ENCODE measurements at regions not wholly inside any gene's neighbourhood (a gene's known extent, or its start where the extent isn't known, plus 50 kb on each side); places are given as distances from the start of the nearest gene placed in this dataset.

DNA sequence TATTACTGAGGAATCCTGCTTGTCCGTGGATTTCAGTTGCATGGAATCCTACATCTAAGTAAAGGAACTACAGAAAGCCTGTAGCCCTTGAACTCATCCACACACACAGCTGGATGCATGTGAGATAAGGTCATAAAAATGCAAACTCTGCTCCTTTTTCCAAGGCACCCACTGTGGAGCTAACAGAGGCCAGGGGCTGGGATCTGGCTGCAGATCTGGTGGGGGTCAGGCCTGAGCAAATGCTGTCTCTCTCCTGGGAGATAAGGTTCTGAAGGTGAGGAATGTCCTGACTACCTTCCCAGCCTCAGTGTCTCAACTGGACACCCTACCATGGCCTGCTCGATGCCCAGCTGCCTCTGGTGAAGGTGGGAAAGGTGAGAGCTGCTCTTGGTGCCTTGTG is 321.5 kb downstream of the LRFN2 start:
- H3K27ac ChIP-seq (ENCODE audit: low read length) = no peak overlapping the region
- ATAC-seq = no peak
- H3K9me3 ChIP-seq (ENCODE audit: control insufficient read depth, low read length) = no peaks in the 10 kb centered on the region
- WGBS = 52% methylated on average over 2 of the region's 2 CpGs
- no peak for DNase-seq
- H3K4me3 ChIP-seq (ENCODE audit: low read length) = no peak overlapping the region
- H3K4me1 ChIP-seq (ENCODE audit: control insufficient read depth, insufficient read depth, low read length) = no peaks in the 10 kb centered on the region
- intact Hi-C loops (cut with DNase I) = no loop called here
- no peaks in the 10 kb centered on the region for H3K27me3 ChIP-seq (ENCODE audit: control insufficient read depth, insufficient read depth)

DNA sequence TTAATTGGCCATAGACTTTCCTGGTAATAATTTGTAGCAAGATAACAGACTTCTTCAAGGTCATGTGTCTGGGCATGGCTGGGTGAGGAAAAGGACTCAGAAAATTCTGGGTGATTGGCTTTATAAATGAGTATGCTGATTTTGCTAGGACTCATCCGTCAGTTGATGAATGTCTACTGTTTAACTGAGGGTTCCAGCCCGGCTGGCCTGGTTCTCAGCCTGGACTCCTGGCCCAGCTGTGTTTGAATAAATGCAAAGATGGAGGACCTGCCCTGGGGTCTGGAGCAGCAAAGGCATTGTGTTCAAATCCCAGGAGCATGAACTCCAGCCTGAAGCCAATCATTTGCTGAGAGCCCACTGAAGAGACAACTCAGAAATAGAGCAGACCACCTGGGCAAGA is 323.2 kb downstream of the LRFN2 start:
- ATAC-seq (no peak), DNase-seq (no peak)
- Histone ChIP-seq H3K4me1 (ENCODE audit: control insufficient read depth, insufficient read depth, low read length) (no peaks in the 10 kb centered on the region), H3K27me3 (ENCODE audit: control insufficient read depth, insufficient read depth) (no peaks in the 10 kb centered on the region), H3K4me3 (ENCODE audit: low read length) (no peak overlapping the region), H3K9me3 (ENCODE audit: control insufficient read depth, low read length) (no peaks in the 10 kb centered on the region), H3K27ac (ENCODE audit: low read length) (no peak overlapping the region)
- intact Hi-C loops (cut with DNase I) = no loop called here
- 39% methylated on average over 2 of the region's 2 CpGs for WGBS

DNA sequence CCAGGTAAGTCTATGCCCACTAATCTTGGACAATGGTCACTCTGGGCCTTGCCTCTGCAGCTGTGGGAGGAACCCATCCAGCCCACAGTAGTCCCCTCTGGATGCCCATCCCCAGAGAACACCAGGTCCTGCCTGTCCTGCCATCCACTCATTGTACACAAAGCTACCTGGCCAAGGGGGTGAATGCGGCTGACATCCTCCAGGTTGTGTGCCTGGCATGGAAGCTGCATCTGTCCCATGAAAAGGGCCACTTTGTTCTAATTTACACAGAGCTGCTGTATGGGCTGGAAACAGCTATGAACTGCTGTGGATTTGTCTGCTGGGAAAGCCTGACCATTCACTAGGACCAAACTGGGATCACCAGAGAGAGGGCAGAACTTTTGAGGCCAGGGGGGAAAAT is 324.8 kb downstream of the LRFN2 start:
- Histone ChIP-seq H3K4me1 (ENCODE audit: control insufficient read depth, insufficient read depth, low read length) (no peaks in the 10 kb centered on the region), H3K9me3 (ENCODE audit: control insufficient read depth, low read length) (no peaks in the 10 kb centered on the region), H3K4me3 (ENCODE audit: low read length) (no peak overlapping the region), H3K27ac (ENCODE audit: low read length) (no peak overlapping the region), H3K27me3 (ENCODE audit: control insufficient read depth, insufficient read depth) (no peaks in the 10 kb centered on the region)
- WGBS = 100% methylated on average over 1 of the region's 1 CpG
- ATAC-seq (no peak), DNase-seq (no peak)
- intact Hi-C loops (cut with DNase I) = no loop called here

DNA sequence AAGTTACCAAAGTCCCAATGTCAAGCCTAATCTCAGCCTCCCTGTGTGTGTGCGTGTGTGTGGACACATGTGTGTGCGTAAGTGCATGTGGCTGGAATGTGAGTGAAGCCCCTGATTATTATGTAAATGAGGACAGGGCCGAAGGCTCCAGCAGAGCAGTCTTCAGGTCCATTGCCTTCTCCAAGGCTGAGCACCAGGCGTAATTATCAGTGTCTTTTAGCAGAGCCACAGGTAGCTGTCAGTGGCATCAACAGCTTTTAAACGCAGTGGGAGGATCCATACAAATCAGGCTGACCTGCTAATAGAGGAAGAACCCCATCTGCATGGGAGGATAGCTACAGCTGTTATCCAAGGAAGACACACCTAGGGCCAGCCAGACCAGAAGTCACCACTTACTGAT is 324.3 kb upstream of the MOCS1 start:
- intact Hi-C loops (cut with DNase I) = no loop called here
- ATAC-seq = no peak
- 53% methylated on average over 5 of the region's 5 CpGs for WGBS

DNA sequence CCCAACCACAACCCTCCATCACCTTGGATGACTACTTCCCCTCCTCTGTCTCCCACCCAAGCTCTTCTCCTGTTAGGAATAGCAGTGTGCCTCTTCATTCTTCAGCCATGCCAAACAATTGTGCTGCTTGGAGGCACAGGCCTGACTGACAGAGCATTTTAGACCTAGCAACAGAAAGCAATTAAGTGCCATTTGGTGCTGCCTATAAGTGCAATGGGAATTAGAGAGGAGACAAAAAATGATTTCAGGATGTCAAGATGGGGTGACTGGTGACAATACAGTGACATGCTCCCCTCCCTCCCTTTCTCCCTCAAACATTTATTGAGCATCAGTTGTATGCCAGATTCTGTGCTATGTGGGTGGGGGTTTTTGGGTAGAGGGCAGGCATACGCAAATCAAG is 322.6 kb upstream of the MOCS1 start:
- WGBS = 95% methylated on average over 1 of the region's 1 CpG
- Histone ChIP-seq H3K27me3 (ENCODE audit: control insufficient read depth, insufficient read depth) (no peaks in the 10 kb centered on the region), H3K9me3 (ENCODE audit: control insufficient read depth, low read length) (no peaks in the 10 kb centered on the region), H3K27ac (ENCODE audit: low read length) (no peak overlapping the region), H3K4me1 (ENCODE audit: control insufficient read depth, insufficient read depth, low read length) (no peaks in the 10 kb centered on the region), H3K4me3 (ENCODE audit: low read length) (no peak overlapping the region)
- no peak for ATAC-seq
- intact Hi-C loops (cut with DNase I) = no loop called here
- no peak for DNase-seq

More for the DNA sequence above, 324.3 kb upstream of the MOCS1 start:
- H3K27me3 ChIP-seq (ENCODE audit: control insufficient read depth, insufficient read depth) = no peaks in the 10 kb centered on the region
- H3K4me1 ChIP-seq (ENCODE audit: control insufficient read depth, insufficient read depth, low read length) = no peaks in the 10 kb centered on the region
- DNase-seq = no peak
- H3K4me3 ChIP-seq (ENCODE audit: low read length) = no peak overlapping the region
- H3K27ac ChIP-seq (ENCODE audit: low read length) = no peak overlapping the region
- H3K9me3 ChIP-seq (ENCODE audit: control insufficient read depth, low read length) = no peaks in the 10 kb centered on the region

DNA sequence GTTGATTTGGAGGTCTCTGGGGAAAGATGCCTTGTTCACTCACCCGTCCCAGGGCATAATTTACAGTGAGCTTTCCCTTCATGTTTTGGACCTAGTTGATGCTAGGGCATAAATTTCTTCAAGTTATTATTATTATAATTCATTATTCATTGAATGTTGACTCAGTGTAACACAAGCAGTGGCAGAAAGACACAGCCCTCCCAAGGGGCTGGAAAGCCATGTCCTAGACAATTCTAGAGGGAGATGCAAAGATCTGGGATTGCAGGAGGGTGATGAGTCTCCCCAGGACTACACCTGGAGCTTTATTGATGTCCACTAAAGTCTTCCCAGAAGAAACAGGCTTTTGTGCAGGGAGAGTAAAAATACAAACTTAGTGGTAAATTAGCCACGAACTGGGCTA is 322.0 kb upstream of the MOCS1 start:
- no peak for ATAC-seq
- 53% methylated on average over 2 of the region's 2 CpGs for WGBS
- H3K9me3 ChIP-seq (ENCODE audit: control insufficient read depth, low read length) = no peaks in the 10 kb centered on the region
- no peak for DNase-seq
- H3K4me3 ChIP-seq (ENCODE audit: low read length) = no peak overlapping the region
- H3K27me3 ChIP-seq (ENCODE audit: control insufficient read depth, insufficient read depth) = no peaks in the 10 kb centered on the region
- no peaks in the 10 kb centered on the region for H3K4me1 ChIP-seq (ENCODE audit: control insufficient read depth, insufficient read depth, low read length)
- H3K27ac ChIP-seq (ENCODE audit: low read length) = no peak overlapping the region
- intact Hi-C loops (cut with DNase I) = no loop called here

DNA sequence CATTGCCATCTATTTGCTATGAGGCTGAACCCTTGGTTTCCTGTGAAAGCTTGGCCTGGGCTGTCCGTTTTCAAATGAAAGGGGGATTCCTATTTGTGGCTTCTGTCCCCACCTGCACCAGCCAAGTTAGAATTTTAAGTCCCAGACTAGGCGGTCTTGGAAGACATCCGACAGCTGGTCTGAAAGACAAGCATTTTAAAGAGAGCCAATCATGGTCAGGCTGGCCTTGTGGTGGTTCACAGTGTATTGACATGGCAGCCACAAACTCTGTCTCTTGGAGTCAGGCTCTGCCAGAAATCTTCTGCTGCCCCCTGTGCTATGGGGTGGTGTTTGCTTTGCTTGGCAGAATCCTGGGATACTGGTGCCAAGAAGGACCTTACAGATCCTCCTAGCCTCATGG is 319.2 kb upstream of the MOCS1 start:
- H3K4me1 ChIP-seq (ENCODE audit: control insufficient read depth, insufficient read depth, low read length) = no peaks in the 10 kb centered on the region
- H3K9me3 ChIP-seq (ENCODE audit: control insufficient read depth, low read length) = no peaks in the 10 kb centered on the region
- no peak overlapping the region for H3K27ac ChIP-seq (ENCODE audit: low read length)
- intact Hi-C loops (cut with DNase I) = no loop called here
- no peak overlapping the region for H3K4me3 ChIP-seq (ENCODE audit: low read length)
- no peaks in the 10 kb centered on the region for H3K27me3 ChIP-seq (ENCODE audit: control insufficient read depth, insufficient read depth)
- ATAC-seq (no peak), DNase-seq (no peak)
- WGBS = 81% methylated on average over 3 of the region's 3 CpGs

DNA sequence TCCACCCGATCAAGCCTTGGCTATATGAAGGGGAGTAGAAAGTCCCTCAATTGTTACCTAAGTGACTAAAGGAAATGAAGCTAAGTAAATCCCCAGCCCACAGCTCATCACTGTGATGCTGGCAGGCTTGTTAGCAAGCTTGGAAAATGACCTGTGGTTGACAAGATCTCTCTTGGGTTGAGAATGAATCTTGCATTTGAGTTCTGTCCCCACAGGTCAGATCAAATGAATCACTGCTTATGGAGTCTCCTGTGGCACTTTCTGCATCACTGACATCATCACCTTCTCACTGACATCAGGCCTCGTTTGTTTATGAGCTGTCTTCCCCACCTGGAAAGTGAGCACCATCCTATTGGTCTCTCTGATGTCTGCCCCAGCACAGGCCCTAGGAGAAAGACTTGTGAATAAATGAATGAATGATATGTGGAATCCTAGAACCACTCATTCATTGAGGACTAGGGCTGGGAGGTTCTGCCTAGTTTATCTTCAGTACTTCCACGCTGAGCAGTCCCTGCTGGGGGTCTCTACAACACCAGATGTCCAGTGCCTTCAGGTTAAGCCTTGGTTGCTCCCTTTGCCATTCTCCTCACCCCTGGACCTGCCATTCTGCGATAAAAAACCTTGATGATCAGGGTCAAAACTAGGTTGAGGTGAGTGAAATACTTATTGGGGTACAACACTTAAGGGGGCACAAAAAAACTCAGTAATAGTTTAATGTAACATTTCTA is 318.4 kb upstream of the MOCS1 start:
- 75% methylated on average over 4 of the region's 4 CpGs for WGBS
- no peaks in the 10 kb centered on the region for H3K27me3 ChIP-seq (ENCODE audit: control insufficient read depth, insufficient read depth)
- no peak overlapping the region for H3K4me3 ChIP-seq (ENCODE audit: low read length)
- no peaks in the 10 kb centered on the region for H3K4me1 ChIP-seq (ENCODE audit: control insufficient read depth, insufficient read depth, low read length)
- no peak for ATAC-seq
- intact Hi-C loops (cut with DNase I) = no loop called here
- DNase-seq = no peak
- H3K27ac ChIP-seq (ENCODE audit: low read length) = no peak overlapping the region
- H3K9me3 ChIP-seq (ENCODE audit: control insufficient read depth, low read length) = no peaks in the 10 kb centered on the region

DNA sequence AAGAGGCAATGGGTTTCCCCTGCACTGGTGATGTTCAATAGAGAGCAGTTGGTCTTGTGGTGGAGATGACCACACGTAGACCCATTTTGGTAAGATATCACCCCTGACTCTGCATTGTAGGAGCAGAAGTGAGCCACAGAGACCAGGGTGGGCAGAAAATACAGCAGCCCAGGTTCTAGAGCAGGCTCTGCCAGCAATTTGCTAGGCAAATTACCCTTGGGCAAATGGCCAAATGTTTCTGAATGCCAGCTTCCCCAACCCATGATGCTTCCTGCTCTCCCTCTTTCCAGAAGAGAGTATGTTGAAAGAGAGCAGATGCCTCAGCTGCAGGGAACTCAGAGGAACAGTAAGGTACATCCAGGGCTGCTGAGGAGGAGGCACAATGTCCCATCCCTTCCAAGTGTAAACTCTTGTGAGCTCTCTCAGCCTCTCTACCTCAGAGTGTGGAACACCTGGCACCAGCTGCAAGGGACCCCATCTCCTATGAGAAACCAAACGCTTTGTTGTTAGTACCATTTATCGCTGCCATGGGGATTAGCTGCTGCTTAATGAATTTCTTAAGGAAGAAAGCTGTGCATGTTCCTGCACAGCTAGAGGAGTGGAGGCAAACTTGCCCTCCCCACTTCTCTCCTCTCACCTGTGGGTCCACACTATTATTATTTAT is 317.5 kb upstream of the MOCS1 start:
- intact Hi-C loops (cut with DNase I) = no loop called here
- DNase-seq (no peak), ATAC-seq (no peak)
- WGBS = 84% methylated on average over 3 of the region's 3 CpGs
- H3K4me1 ChIP-seq (ENCODE audit: control insufficient read depth, insufficient read depth, low read length) = no peaks in the 10 kb centered on the region
- no peak overlapping the region for H3K27ac ChIP-seq (ENCODE audit: low read length)
- H3K4me3 ChIP-seq (ENCODE audit: low read length) = no peak overlapping the region
- H3K9me3 ChIP-seq (ENCODE audit: control insufficient read depth, low read length) = no peaks in the 10 kb centered on the region
- H3K27me3 ChIP-seq (ENCODE audit: control insufficient read depth, insufficient read depth) = no peaks in the 10 kb centered on the region

DNA sequence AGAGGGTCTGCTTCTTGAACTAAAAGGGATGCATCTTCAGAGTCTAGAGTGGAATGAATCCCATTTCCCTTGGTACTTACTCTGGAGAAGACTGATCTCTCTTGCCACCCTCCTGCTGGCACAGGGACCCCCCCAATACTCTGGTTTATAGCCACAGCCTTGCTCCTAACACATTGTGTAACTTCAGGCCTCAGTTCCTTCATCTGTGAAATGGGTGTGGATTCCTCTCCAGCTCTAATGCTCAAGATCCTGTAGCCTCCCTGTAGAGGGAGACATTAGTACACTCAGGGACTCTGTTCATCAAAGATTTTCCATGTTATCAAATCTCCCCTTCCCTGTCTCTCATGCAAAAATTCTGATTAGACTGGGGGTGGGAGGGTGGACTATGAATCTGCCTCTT is 315.7 kb upstream of the MOCS1 start:
- no peaks in the 10 kb centered on the region for H3K27me3 ChIP-seq (ENCODE audit: control insufficient read depth, insufficient read depth)
- H3K9me3 ChIP-seq (ENCODE audit: control insufficient read depth, low read length) = no peaks in the 10 kb centered on the region
- ATAC-seq (no peak), DNase-seq (no peak)
- no peak overlapping the region for H3K4me3 ChIP-seq (ENCODE audit: low read length)
- no peaks in the 10 kb centered on the region for H3K4me1 ChIP-seq (ENCODE audit: control insufficient read depth, insufficient read depth, low read length)
- no peak overlapping the region for H3K27ac ChIP-seq (ENCODE audit: low read length)
- intact Hi-C loops (cut with DNase I) = no loop called here

DNA sequence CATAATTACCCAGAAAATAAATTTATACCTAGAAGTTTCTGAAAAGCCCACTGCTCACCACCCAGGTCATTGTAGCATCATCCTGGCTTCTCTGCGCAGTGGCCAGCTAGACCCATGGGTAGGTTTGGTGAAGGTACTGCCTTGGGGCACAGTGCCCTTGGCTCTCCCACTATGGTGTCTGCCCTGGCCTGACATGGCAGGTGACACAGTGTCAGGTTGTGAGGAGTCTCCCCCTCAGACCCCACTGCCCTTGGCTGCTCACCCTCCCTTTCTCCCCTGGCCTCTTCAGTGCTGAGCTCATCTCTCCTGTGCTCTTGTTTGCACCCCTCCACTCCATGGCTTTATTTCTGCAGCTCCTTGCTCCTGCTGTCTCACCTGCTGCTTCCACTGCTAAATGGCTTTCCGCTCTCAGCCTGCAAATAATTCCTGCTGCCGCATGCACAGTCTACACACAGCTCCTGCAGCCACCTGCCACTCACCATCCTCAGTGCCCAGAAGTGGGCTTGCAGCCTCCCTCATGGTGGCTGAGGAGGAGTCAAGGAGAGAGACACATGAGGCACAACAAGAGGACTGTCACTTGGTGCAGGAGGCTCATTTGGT is 313.4 kb upstream of the MOCS1 start:
- Histone ChIP-seq H3K9me3 (ENCODE audit: control insufficient read depth, low read length) (no peaks in the 10 kb centered on the region), H3K27me3 (ENCODE audit: control insufficient read depth, insufficient read depth) (no peaks in the 10 kb centered on the region), H3K4me1 (ENCODE audit: control insufficient read depth, insufficient read depth, low read length) (no peaks in the 10 kb centered on the region), H3K27ac (ENCODE audit: low read length) (no peak overlapping the region), H3K4me3 (ENCODE audit: low read length) (no peak overlapping the region)
- ATAC-seq (no peak), DNase-seq (no peak)
- intact Hi-C loops (cut with DNase I) = no loop called here
- 94% methylated on average over 3 of the region's 3 CpGs for WGBS

All from right cardiac atrium (tissue), 5 donors.